GM18520 (cell line): ENCODE measurements at regions not wholly inside any gene's neighbourhood (a gene's known extent, or its start where the extent isn't known, plus 50 kb on each side); places are given as distances from the start of the nearest gene placed in this dataset.

Experiments used
- ATAC-seq: cut with Tn5 transposase; IDR thresholded peaks from one replicate; pipeline ENCODE4 v1.9.1; 2021; ENCODE audit not compliant: unreplicated experiment

DNA sequence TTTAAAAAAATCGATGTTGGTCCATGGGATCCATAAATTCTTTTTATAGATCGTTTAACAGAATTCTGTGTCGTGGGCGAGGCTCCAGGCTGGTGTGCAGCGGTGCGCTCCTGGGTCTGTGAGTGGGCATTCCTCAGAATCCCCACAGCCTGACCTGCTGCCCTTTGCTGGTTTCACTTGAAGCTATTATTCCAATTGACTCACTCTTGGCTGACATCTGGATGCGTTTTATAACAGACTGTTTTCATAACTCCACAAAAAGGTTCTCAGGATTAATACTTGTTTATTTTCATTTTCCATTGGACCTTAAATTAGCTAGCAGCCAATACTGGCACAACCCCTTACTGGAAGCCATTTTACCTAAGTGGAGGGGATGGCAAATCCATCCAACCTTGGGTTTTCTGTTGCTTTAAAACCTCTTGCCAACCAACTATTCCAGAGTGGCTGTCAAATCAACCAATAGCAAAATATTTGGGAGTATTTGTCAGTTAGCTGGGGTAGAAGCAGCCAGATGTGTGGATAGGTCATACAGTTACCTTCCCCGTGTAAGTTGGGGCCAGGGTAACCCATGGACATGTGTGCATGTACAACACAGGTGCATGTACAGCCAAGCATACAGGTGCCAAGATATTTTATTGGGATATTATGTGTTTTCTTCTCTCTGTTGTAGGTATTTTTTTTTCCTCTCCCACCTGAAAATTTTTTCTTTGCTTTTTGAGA, 160.7 kb upstream of the ZNF32 start:
- ATAC-seq = no peak

DNA sequence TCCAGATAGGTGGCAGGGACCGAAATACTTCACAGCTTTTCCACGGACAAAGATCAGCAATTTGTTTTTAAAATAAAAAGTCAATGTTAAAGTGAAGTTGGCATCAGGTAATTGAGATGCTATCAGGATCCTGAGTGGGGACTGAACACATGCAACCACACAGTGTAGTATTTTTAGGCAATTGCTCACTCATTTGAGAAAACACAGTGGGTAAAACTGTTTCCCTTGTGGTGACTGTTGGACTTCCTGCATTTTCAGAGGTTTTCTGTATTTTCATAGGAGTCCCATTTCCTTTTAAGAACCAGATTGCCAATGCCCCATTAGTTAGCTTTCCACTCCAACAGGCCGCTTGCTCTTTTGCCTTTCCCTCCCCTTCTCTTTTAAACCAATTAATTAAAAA, 159.5 kb upstream of the ZNF32 start:
- ATAC-seq = no peak

DNA sequence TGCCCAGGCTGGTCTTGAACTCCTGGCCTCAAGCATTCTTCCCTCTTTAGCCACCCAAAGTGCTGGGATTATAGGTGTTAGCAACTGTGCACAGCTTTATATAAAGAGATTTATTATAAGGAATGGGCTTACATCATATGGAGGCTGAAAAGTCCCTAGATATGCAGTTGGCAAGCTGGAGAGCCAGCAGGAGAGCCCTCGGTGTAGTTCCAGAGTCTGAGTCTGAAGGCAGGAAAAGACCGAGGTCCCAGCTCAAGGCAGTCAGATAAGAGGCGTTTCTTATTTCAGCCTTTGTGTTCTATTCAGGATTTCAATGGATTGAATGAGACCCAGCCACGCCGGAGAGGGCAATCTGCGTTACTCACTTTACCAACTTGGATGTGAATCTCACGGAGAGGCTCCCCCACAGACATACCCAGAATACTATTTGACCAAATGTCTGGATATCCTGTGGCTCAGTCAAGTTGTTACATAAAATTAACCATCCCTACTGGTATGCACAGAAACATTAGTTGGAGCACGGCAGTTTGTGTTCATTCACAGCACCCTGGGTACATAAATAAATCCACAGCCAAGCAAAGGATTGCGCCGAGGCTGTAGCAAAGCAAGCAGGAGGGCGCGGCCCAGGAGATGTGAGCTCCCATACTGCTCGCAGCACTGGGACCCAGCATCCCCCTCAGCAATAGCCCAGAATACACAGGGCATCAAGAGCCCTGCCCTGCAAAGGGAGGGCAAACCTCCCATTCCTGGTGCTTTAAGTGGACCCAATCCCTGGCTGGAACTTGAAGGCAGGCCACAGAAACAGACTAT, 158.4 kb upstream of the ZNF32 start:
- no peak for ATAC-seq

DNA sequence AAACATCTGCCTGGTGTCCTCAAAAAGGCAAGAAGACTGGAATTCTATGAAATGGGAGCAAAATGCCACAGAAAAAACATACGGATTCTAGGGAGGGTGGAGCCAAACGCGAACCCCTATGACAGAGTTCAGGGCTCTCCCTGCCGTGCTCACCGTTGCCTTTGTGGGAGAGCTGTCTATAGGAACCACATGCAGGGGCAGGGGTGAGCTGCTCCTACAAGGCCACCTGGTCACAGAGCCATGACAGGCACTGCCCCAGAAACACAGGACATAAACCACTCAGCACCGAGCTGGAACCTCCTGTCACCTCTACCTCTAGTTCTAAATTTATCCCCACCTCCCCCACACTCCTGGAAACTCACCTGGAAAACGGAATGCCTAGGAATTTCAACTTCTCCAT, 155.1 kb upstream of the ZNF32 start:
- no peak for ATAC-seq

DNA sequence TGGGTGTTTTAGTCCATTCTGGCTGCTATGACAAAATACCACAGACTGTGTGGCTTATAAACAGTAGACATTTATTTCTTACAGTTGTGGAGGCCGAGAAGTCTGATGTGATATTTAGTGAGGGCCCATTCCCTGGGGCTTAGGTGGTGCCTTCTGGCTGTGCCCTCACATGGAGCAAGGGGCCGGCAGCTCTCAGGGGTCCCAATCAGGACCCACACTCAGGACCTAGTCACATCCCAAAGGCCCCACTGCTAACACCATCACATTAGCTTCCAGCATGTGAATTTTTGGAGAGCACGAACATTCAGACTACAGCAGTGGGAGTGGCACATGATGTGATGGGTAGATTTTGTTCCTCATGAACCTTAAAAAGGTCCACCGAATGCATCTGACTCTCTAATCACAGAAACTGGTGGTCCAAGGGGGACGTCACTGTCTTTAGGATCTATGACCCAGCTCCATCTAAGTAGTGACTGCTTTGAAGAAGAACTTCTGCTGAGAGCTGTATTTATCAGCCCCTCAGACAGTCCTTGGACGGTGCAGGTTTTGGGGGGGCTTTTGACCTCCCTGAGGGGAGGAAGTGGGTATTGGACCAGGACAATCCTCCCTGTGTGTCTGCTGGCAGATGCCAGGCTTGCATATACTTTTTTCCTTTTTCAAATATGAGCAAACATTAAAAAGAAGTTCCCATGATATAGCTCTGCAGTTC, 154.5 kb upstream of the ZNF32 start:
- ATAC-seq = no peak

DNA sequence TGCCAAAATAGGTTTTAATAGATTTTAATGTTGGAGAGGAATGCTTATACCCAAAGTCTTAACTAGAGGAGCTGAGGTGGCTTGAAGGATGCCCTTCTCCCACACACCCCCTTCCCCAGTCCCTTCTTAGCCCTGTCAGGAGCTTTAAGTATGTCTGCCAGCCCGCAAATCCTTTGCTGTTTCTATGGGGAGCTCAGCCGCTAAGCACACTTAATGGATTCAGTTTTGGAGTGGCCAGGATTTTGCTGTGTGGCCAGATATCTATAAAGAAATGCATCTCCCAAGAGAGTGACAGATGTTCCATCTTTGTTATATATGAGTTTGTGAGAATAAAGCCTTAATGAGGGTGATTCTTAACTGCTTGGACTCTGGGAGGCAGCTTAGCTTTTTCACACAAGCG, 152.9 kb upstream of the ZNF32 start:
- no peak for ATAC-seq

DNA sequence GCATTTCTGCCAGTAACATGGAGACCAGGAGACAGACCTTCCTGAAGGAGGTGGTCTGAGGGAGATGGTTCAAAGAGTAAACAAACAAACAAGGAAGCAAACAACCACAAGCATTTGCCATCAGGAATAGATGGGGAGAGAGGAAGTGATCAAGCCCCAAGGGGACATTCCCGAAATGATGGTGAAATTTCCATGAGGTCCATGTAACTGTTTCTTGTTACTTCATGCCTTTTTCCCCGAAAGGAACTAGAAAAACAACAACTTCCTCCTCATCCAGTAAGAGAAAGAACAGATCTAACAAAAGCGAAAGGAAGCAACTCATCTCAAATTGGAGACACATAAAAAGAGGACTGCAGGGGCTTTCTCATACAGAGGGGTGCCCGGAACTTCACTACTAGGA, 152.5 kb upstream of the ZNF32 start:
- no peak for ATAC-seq

DNA sequence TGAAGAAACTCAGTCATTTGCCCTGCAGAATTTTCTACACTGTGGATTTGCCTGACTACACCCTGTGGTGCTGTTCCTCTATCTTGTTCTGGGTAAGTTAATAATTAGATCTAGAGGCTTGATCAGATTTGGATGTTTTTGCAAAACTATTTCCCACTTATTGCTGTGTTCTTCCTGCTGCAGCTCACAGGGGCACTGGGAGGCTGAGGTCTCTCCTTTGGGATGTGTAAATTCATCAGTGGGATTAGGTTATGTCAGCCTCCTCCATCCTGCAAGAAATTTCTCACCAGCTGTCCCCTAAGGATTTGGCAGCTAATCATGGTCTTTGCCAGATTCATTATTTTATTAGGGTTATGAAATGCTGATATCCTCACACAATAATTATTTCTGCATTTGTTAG, 148.1 kb upstream of the ZNF32 start:
- ATAC-seq = no peak

DNA sequence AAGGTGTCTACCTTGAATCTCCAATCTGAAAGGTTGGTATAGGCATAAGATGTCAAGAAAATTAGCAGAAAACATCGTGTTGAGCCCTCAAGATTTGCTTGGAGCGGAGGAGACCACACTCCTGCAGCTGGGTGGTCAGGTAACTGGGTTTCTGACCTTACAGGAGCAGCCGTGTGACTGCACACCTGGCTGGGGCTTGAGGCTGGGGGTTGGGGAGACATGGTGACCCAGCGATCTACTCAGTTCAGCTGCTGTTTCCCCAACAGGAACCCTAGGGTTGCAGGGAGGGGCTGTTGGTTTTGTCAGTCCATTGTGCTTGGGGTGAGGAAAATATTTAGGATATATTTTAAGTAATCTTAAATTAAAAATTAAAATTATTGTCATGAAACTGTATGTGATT, 147.0 kb upstream of the ZNF32 start:
- no peak for ATAC-seq

DNA sequence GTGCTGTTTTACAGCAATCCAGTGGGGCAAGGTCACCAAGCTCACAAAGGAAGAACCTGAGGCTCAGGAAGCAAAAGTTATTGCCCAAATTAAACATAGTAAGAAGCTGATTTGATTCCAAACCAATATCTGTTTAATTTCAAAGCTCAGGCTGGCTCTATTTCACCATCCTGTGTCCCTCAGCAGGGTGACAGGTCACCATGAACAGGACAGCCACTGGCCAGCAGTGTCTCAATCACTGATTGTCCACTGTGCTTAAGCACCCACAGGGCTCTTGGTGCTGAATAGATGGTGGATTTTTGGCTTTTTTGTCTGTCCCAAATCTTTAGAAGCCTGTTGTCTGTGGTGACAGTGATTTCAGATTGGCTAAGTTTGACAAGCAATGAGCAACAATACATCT, 146.4 kb upstream of the ZNF32 start:
- ATAC-seq = no peak

DNA sequence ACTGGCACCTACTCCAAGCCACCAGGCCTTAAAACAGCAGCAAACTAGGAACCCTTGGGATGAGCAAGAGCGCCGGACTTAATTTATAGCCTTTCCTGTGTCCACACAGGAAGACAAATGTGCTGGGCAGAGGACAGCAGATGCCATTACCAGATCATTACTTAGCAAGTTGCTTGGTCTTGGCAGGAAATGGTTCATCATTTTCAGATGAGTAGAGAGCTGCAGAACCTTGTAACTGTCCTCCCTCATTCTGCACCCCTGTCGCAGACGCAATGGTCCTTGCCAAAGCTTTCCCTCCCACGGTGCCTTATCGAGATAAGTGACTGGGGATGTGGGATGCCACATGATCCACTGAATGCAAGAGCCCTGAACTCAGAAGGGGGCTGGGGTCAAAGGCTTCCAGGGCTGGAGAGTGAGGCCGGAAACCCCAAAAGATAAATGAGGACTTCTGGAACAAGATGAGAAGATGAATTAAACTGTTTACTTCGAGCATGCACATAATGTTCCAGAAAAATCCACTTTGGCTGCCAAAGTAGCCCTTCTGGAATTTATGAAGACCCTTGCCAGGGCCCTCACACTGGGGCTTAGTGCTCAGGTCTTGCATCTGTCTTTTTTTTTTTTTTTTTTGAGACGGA, 145.6 kb upstream of the ZNF32 start:
- no peak for ATAC-seq

DNA sequence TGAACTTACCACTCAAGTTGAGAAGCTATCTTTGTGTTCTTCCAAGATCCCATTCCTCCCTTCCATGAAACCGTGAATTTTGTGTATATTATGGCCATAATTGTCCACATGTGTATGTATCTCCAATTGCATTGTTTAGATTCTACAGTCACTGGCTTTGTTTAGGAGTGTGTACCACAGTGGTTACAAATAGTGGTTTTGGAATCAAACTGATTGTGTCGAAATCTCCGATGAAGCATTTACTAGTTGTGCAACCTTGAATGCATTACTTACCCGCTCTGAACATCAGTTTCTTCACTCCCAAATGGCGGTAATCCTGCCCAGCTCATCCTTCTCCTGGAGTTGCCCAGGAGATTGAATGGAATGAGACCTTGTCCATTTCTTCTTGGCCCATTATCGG, 145.0 kb upstream of the ZNF32 start:
- ATAC-seq = no peak

DNA sequence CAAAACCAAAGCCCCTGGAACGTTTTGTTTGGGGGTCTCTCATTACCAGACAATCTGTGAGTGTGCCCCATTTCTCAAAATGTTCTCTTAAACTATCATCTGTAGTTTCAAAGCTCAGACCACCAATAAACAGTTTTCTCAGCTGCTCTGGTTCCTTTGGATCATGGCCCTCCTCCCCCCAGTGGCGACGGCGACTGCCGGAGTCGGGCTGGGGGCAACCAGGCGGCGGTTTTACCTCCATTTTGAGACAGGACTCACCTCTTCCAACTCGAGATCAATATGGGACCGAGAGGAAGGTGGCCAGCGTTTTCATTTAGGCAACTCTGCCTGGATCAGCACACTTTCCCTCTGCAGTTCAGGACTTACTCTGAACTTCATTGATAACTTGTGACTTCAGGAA, 141.5 kb upstream of the ZNF32 start:
- ATAC-seq = no peak

DNA sequence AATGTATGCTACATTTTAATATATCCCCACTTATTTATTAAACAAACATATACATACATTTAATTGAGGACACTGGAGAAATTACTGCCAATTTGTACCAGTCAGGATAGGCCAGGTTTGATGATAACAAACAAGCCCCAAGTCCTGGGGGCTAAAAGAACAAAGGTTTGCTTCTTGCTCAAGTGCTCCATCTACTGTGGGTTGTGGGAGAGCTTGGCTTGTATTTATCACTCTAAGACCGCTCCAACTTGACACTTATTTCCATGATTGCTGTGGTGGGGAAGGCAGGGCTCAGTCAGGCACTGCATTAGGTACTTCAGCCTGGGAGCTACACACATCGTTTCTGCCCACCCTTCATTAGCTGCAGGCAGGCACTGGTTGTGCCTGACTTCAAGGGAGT, 136.6 kb upstream of the ZNF32 start:
- ATAC-seq = no peak

DNA sequence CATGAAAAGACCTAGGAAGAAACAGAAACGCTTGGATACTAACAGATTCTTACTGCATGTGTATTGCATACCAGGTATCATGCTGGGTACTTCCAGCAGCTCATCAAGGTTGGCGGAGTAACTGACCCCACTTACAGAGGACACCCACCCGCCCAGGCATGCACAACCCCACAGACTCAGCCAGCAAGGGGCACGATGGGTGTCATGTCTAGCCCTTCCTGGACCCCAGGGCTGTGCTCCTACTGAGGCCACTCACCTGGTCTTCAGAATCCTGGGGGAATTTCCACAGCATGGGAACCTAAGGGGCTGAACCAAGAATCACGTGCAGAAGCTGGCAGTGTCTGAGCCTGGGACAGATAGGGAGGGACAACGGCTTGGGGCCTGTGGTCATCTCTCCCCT, 134.1 kb upstream of the ZNF32 start:
- no peak for ATAC-seq

DNA sequence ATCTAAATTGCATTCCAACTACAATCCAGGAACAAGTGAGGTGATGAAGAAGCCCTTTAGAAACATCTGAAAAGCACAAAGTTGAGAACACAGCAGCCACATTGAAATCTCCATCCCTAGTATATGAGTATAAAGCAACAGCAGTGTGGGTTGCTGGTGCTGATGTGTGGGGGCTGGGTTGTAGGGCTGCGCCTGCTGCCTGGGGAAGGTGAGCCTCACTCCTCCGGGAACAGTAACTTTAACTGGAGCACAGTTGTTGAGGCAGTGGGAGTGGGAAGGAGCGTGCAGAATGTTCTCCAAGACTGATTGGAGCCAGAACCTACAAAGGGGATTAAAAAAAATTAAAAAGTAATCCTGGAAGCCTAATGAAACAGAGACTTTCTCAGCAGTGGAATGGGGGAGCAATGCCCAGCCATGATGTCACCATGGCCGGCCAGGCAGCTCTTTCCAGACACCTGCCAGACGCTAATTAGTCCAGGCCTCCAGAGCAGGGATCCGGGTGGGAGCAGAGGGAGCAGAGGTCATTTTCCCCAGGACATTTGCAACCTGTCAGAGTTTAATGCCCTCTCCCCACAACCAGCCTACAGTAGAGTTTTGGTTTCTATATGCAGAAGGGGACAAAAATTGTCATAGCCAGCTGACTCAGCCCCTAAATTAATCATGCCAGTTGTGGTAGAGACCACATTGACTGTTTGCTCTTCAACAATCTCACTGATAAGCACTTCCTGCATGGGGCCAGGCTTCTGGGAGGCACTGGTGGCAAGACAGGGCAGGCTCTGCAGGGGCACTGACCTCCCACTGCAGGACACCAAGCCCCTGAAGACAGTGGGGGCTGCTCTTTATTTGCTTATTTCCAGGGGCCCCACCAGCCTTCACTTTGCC, 133.0 kb upstream of the ZNF32 start:
- ATAC-seq = peak; percentile 82

DNA sequence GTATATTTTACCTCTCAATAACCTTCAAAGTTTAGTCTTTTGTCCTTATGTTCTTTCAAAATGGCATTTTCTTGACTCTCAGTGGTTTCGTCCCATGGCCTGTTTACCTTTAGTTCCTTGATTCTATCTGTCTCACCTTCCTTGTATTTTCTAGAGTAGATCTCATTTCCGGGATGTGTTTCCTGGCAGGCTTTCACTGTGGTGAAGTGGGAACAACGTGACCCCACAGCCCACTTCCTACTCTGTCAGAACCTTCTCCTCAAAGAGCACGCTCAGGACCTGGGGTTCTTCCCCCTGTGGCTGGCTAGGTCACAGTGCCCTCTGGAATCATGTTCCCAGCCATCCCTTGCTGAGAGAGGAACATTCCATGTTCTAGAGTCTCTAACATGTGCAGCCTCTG, 129.9 kb upstream of the ZNF32 start:
- ATAC-seq = no peak

DNA sequence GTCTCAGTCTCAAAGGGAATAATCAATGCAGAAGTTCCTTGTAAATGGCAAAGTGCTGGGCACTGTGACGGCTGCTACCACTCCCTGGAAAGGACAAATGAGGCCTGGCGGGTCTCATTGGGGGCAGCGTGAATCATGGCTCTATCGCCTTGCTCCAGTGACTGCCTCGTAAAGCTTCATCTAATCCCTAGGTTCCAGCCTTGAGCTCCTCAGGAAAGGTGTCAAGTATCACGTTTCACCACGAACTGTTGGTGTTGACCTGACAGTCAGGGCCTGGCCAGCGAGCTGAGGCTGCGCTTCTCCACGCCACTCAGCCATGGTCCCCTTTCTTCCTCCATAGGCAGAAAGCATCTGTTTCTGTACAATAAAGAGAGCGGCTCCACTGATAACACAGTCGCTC, 126.7 kb upstream of the ZNF32 start:
- no peak for ATAC-seq

DNA sequence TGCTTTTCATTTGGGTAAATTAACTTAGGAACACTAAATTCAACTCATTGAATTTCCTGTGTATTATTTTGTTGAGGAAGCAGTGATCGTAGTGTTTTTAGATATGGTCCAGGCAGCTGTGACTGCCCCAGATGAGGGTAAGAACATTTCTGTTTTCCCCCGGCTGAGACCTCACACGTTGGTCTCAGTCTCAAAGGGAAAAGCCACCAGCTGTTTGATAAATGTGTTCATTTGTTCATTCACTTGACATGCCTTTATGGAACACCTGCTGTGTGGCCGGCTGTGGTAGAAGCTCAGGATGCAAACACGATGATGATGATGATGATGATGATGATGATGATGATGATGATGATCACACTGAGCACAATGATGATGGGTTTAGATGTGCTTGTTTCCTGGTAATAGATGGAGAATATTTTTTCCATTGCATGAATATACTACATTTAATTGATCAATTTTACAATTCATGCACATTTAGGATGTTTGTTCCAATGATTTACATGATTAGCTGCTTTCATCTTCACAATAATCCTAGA, 125.6 kb upstream of the ZNF32 start:
- no peak for ATAC-seq

DNA sequence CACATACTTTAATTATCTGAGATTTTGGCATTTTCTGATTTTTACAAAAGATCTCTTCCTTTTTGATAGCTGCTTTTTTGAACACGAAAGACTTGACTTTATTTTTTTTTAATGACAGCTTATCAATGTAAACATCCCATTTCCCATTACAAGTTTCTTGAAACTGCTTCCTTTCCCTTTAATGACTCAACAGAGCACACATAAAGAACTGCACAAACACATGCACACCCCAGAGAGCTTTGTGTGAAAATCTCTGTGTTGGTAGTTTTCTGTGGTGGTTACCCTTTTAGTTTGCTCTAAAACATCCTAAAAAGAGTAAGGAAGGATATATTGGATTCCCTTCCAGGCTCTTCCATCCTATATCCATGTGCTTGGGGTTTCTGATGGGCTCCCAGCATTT, 125.1 kb upstream of the ZNF32 start:
- ATAC-seq = no peak
